CD4-positive, alpha-beta T cell treated with Interleukin-6 at 100 ng/mL for 8 hours (primary cell): ENCODE measurements at regions not wholly inside any gene's neighbourhood (a gene's known extent, or its start where the extent isn't known, plus 50 kb on each side); places are given as distances from the start of the nearest gene placed in this dataset.

Experiments used
- DNase-seq: peaks from one replicate; pipeline ENCODE4 v3.0.0-alpha.2; 2020; ENCODE audit warnings: mixed read lengths, low spot score

GRCh38 chr3:110106805-110107204 lies 769.5 kb upstream of the DPPA4 start:
- no peak for DNase-seq

DNA sequence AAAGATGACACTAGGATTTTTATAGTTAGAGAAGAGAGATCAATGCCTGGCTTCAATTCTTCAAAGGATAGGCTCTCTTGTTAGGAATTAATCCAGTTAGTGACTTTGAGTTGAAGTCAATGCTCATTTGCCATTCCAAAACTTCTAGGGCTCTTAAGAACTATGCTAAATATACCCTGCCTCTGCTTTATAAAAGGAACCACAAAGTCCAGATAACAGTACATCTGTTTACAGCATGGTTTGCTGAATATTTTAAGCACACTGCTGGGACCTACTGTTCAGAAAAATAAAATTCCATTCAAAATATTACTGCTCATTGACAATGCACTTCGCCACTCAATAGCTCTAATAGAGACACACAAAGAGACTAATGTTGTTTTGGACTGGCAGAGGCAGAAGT lies 786.6 kb upstream of the DPPA4 start:
- DNase-seq: no peak

- no peak for DNase-seq
These were observed 788.7 kb upstream of the DPPA4 start for GRCh38 chr3:110126065-110126464.

DNA sequence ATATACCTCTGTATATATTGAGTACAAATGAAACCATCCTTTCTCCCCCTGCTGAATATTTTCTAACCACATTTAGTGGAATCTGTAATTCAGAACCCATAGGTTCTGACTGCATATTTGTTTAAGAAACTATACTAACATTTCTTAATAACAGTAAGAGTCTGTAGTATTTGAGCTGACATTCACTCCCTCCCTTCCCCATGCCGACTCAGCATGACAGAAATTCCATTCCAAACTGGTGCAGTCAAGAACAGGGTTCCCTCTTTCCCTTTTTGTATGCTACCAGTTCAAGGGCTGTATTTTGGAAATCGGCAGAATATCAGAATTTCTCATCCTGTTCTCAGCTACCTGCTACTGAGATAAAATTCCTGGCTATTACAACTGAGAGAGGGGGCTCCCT lies 796.6 kb upstream of the DPPA4 start:
- no peak for DNase-seq

GRCh38 chr3:110139048-110139447 lies 801.7 kb upstream of the DPPA4 start:
- no peak for DNase-seq

DNA sequence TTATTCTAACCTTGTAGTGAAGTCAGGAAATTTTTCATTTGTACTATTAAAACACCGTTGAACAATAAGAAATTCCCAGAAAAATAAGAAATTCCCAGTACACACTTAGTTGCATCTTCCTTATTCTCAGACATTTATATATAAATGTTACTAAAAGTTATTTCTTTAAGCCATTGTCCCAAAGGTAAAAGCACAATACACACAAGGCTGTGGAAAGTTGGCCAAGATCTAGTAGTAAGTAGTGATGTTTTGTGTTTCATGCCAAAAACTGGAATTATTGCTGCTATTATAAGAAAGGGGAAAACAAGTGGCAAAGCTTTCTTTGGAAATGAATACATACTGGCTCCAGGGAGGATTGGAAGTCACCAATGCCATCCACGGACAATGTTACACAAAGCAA lies 802.5 kb upstream of the DPPA4 start:
- no peak for DNase-seq

DNA sequence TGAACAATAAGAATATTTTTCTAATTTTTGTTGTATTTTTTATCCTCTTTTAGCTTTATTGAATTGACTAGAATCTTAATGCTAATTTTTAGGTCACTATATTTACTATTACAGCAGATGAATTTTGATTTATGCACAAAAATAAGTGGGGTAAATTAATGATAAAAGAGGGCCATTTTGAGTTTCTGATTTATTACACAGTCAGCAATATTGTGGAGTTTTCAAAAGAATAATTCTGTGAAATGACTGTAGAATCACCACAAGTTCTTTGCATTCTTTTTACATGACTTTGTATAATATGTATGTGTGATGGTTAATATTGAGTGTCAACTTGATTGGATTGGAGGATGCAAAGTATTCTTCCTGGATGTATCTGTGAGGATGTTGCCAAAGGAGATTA lies 812.4 kb upstream of the DPPA4 start:
- DNase-seq: no peak

DNA sequence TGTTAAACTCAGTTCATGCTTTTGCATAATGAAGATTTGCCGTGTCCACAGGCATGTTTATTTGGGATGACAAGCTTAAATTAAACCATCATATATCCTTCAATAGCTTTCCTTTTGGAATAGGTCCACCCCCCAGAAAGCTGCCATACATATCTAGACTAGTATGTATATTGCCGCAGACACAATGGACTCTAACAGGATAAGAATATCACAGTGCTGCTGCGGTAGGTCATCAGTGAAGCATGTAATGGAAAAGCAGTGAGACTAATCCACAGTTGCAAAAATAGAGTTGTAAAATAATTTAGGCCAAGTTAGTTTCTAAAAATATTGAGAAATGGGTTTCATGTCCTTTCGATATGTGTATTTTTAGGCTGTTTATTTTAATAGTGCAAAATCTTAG lies 819.9 kb upstream of the DPPA4 start:
- DNase-seq: no peak

- DNase-seq: no peak
These were observed 827.5 kb upstream of the DPPA4 start for GRCh38 chr3:110164632-110165369.

- no peak for DNase-seq
These were observed 828.0 kb upstream of the DPPA4 start for GRCh38 chr3:110165370-110165743.

- DNase-seq: no peak
These were observed 828.4 kb upstream of the DPPA4 start for GRCh38 chr3:110165753-110166152.

DNA sequence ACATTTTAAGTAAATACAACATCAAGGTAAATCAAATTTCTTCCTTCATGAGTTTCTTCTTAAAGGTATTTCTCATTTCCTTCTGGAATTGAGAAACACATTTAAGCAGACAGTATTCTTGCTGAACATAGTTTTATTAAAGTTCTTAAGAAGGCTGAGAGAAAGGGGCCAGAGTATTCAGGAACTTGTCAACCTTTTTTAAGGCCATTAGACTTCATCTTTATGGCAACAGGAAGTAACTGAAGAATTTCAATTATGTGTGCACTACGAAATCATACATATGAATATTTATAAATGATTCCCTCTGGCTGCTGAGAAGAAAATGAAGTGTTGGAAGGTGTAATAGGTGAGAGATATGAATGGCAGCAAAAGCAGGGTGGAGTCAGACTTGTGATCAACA lies 829.4 kb upstream of the DPPA4 start:
- DNase-seq: no peak

GRCh38 chr3:110174908-110175307 lies 837.6 kb upstream of the DPPA4 start:
- DNase-seq: no peak

- no peak for DNase-seq
These were observed 841.6 kb upstream of the DPPA4 start for GRCh38 chr3:110178965-110179364.

- DNase-seq: no peak
These were observed 843.4 kb upstream of the DPPA4 start for GRCh38 chr3:110180733-110181132.

GRCh38 chr3:110181226-110181625 lies 843.9 kb upstream of the DPPA4 start:
- DNase-seq: no peak

- no peak for DNase-seq
These were observed 847.2 kb upstream of the DPPA4 start for GRCh38 chr3:110184536-110184935.

- DNase-seq: no peak
These were observed 855.7 kb upstream of the DPPA4 start for GRCh38 chr3:110193074-110193473.

DNA sequence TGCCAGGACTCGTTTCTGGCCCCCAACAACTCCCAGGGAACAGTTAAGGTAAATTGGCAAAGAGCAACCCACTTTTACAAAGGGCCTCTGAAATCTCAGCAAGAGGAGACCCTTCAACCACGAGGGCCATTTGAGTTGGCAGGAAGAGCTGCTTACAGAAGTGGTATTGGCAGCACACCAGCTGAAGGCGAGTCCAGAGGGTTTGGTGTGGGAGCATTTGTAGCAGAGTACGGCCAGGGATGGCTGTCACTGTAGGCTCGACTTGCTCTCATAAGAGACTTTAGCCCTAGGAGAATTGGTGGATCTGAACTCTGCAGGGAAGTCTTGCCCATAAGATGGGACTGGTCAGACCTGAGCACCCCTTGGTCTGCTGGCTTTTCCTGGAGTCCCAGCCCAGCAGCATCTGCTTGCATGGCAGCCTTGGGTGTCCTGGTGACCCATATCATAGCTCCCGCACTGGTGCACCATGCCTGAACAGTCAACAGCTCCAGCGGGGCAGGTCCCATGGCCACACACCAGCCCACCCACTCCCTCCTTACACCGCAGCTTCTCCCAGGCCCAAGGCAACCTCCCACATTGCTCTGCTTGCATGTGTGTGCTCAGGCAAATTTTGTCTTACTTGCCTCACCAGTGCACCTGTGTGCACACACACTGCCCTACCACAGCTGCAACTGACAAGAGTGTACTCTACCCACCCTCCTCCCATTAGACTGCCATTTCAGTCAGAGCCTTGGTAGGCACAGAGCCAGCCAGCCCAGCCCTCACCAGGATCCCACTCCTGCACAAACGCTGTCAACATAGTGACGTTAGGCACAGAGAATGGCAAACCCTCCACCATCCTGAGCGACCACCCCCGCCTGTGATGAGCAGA lies 861.6 kb upstream of the DPPA4 start:
- no peak for DNase-seq

DNA sequence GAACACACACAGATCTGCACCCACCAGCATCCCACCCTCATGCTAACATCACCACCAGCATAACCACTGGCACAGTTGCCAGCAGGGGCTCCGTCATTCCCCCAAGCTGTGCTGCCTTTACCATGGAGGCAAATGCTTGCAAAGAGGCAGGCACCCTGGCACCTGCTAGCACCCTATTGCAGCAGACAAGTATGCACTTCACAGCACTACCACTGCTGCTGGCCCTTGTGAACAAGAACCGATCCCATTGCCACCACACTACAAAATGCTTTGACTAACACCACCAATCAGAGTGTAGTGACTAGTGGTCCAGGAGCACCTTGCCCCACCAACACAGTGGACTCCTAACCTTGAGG lies 862.2 kb upstream of the DPPA4 start:
- no peak for DNase-seq

- no peak for DNase-seq
These were observed 861.4 kb upstream of the NECTIN3 start for GRCh38 chr3:110210086-110210660.

DNA sequence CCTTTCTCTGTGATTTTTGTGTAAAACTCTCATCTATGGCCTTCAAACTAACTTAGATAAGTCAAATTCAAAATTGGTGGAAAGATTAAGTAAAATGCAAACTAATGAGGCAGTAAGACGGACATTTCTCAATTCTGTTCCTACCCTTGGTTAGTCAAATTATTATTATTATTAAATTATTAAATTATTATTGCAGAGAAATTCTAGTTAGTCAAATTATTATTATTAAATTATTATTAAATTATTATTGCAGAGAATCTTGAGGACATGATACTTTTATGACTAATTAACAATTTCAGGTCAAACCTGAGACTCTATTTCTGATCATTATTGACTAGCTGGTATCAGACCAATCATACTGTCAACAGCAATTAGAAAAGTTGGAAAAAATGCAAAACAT lies 845.0 kb upstream of the NECTIN3 start:
- no peak for DNase-seq

- no peak for DNase-seq
These were observed 843.6 kb upstream of the NECTIN3 start for GRCh38 chr3:110227991-110228390.
